DMS114 treated with DMSO at 0.1 percent for 48 hours (cell line): ENCODE measurements at regions not wholly inside any gene's neighbourhood (a gene's known extent, or its start where the extent isn't known, plus 50 kb on each side); places are given as distances from the start of the nearest gene placed in this dataset.

Experiments
- DNase-seq: peaks from one replicate; lab custom pipeline; 2025; ENCODE audit not compliant: unreplicated experiment; lab: John Stamatoyannopoulos, UW

- no peak for DNase-seq
Observed at GRCh38 chr20:40591119-40591518, 97.9 kb downstream of the MAFB start.

- DNase-seq, result no peak
Observed at GRCh38 chr20:40589581-40589980, 99.5 kb downstream of the MAFB start.

GRCh38 chr20:40588891-40589290 is 100.1 kb downstream of the MAFB start:
- DNase-seq, result no peak

GRCh38 chr20:40587038-40587437 is 102.0 kb downstream of the MAFB start:
- DNase-seq, result no peak

DNA sequence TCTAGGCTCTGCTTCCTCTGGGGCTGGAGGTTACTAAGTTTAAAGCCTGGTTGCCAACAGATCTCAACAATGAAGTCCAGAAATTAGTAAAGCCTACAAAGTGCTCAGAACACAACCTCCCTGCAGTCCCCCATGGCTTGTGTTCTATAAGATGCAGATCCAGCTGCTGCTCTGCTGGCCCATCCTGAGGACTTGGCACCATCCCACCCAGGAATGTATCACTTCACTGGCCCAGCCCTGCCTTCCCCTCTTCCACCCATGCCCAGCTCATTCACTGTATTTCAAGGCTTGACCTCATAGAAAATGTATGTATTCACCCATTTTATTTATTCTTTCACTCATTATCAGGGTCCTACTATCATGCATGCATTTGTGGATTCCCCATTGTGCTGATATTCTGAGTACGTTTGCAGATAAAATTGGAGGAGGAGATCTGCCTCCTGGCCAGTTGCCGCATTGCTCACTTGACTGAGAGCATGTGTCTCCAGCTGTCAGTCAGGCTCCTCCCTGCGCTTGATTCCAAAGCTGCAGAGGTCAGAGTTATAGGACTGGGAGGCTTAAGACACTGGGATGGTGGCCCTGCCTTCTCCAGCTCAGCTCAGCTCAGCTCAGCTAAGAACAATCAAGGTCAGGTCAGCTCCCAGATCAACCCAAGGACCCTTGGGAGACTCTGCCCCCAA is 104.8 kb downstream of the MAFB start:
- DNase-seq, result no peak

- DNase-seq, result no peak
Observed at GRCh38 chr20:40583636-40584035, 105.4 kb downstream of the MAFB start.

GRCh38 chr20:40583205-40583604 is 105.8 kb downstream of the MAFB start:
- DNase-seq, result no peak

DNA sequence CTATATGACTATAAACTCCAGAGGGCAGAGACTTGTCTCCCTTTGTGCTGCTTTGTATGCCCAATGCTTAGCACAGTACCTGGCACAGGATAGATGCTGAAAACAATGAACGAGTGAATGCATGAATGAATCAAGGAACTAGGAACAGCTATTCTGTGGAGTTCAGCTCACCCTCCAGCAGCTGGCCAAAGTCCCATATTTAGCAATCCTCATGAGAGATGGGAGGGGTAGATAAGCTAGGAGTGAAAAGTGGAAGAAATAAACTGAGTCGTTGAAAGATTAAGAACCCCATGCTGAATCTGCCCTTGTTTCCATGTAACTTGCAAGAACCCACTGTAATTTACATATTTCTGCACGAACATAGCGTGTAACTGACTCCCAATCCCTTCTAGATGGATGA is 106.5 kb downstream of the MAFB start:
- DNase-seq, result no peak

GRCh38 chr20:40579701-40580100 is 109.3 kb downstream of the MAFB start:
- DNase-seq, result no peak

DNA sequence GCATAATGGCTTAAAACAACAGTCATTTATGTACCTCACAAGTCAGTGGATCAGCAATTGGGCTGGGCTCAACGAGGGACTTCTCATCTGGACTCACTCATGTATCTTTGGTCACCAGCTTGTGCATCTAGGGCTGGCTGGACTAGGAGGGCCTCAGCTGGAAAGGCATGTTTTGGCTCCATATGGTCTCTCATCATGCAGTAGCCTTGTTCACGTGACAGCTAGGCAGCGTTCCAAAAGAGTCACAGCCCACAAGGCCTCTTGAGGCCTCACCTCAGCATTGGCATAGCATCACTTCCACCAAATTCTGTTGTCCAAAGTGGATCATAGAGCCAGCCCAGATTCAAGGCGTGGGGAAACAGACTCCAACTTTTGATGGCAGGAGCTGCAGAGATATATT is 110.1 kb downstream of the MAFB start:
- no peak for DNase-seq

- DNase-seq, result no peak
Observed at GRCh38 chr20:40575851-40576250, 113.2 kb downstream of the MAFB start.

GRCh38 chr20:40572251-40572650 is 116.8 kb downstream of the MAFB start:
- DNase-seq, result no peak

DNA sequence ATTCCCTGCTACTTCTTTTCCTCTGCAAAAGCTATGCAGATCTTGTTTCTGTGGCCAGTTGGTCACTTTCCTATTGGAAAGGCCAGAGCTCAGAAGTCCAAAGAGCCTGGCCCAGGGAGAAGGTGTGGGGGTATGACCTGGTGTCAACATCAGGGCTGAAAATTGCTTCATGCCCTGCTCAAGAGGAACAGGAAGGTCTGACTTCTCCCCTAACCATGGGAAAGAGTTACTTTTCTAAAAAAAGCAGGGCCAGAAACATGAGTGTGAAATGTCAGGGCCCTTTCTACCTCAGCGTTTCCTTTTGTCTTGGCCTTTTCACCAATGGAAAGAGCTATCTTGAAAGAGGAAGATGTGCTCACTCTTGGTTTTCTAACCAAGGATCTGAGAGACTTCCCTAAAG is 117.4 kb downstream of the MAFB start:
- DNase-seq, result no peak

GRCh38 chr20:40568200-40568599 is 120.8 kb downstream of the MAFB start:
- no peak for DNase-seq

- DNase-seq, result no peak
Observed at GRCh38 chr20:40565682-40566040, 123.4 kb downstream of the MAFB start.

DNA sequence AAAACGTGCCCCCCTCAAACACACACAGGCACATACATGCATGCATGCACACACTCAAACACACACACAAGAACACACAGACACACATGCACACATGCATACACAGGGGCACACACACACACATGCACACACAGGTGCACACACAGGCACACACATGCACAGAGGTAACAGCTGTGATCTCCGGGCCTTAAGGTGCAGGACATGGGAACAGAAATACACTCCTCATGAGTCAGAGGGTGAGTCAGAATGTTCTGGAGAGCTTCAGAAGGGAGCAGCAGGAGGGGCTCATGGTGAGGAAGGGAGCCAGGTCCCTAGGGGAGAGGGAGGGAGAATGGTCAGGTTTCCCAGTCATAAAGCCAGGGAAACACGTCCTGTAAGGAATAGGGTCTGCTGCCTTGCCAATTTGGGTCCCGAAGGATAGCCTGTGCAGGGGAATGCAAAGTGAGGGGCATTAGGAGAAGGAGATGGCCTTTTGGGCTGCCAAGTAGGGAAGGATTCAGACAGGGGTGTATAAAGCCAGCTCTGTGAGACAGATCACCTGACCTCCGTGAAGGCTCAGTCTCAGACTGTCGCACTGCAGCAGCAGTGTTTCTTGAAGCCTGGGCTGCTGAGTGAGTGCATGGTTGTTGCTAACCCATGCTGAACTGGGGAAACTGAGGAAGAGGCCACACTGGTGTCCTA is 123.9 kb downstream of the MAFB start:
- no peak for DNase-seq

DNA sequence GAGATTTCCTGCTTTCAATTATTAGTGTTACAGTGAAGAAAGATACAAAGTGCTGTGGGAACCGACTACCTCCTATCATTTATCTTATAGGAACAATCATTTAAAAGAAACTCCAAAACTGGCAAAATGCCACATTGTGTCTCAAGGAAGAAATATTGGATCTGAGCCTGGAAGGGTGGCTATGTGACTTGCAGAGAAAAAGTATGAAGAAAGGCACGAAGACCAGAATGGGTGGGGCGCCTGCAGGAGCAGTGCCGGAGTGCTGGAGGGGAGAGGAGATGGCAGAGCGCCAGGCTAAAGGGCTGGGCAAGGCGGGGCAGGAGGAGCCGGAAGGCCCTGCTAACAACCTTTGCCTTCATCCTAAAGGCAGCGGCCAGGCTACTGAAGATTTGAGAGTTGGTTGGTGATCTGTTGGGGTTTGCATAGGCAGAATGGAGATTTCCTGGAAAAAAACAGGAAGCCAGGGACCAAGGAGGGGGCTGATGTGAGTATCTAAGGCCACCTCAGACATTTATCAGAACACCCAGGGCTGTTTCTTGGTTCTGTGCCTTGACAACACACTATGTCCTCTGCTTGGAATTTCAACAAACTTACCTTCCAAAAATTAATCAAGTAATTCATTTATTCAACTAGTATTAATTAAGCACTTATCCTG is 125.6 kb downstream of the MAFB start:
- no peak for DNase-seq

- DNase-seq, result no peak
Observed at GRCh38 chr20:40562031-40562430, 127.0 kb downstream of the MAFB start.

DNA sequence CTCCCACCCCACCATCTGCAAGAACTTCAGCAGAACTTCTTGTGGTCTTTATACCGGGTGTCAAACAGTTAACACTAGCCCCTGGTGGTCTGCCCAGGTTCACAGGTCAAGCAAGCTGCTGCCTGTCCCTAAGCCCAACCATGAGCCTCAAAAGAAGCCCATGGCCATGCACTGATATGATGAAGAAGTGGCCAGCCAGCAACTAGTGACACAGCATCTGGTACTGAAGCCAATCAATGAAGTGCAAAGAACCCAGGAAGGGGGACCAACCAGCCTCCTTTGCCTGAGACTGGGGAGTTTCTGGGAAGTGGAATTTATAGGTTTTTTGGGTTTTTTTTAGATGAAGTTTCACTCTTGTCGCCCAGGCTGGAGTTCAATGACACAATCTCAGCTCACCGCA is 127.8 kb downstream of the MAFB start:
- DNase-seq, result no peak

DNA sequence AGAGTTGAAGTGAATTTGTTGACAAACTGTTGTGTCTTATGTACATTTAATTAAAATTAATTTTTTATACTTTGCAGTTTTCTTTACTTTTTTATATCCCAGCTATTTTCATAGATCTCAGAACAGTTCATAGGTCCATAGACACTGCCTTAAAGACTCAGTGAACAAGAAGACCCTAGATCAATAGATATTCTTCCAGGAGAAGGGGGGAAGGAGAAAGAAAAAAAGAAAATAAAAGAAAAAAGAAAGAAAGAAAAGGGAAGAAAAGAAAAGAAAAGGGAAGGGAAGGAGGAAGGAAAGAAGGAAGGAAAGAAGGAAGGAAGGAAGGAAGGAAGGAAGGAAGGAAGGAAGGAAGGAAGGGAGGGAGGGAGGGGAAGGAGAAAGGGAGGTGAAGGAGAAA is 130.8 kb downstream of the MAFB start:
- DNase-seq, result no peak

- DNase-seq, result no peak
Observed at GRCh38 chr20:40551125-40551530, 137.9 kb downstream of the MAFB start.

GRCh38 chr20:40547483-40548091 is 141.4 kb downstream of the MAFB start:
- no peak for DNase-seq
